ENCODE measurements at regions not wholly inside any gene's neighbourhood (a gene's known extent, or its start where the extent isn't known, plus 50 kb on each side); places are given as distances from the start of the nearest gene placed in this dataset.

- TF ChIP-seq CTCF (IDR thresholded peaks at IDR 0.05) = no peak
- no peak overlapping the region for H3K27ac ChIP-seq
- H3K27me3 ChIP-seq = no peaks in the 10 kb centered on the region
- H3K4me1 ChIP-seq = no peaks in the 10 kb centered on the region
- H3K4me3 ChIP-seq = no peak overlapping the region
- no peak overlapping the region for H3K9ac ChIP-seq (ENCODE audit: low read depth in 2 of 2, low read length in 2 of 2)
- intact Hi-C loops (cut with DNase I) = no loop called here
- no peaks in the 10 kb centered on the region for H3K36me3 ChIP-seq
- DNase-seq = no peak
- no peaks in the 10 kb centered on the region for H3K9me3 ChIP-seq
Measured at GRCh38 chr16:55136356-55137150, 187.4 kb upstream of the IRX6 start.

- no peaks in the 10 kb centered on the region for H3K36me3 ChIP-seq
- H3K4me3 ChIP-seq = no peak overlapping the region
- no peak overlapping the region for H3K9ac ChIP-seq (ENCODE audit: low read depth in 2 of 2, low read length in 2 of 2)
- no peak for DNase-seq
- no peaks in the 10 kb centered on the region for H3K27me3 ChIP-seq
- TF ChIP-seq CTCF (IDR thresholded peaks at IDR 0.05) = no peak
- H3K27ac ChIP-seq = no peak overlapping the region
- H3K4me1 ChIP-seq = no peaks in the 10 kb centered on the region
- no peaks in the 10 kb centered on the region for H3K9me3 ChIP-seq
- intact Hi-C loops (cut with DNase I) = no loop called here
Measured at GRCh38 chr16:55138298-55138697, 185.7 kb upstream of the IRX6 start.

GRCh38 chr16:55142405-55142804 is 181.6 kb upstream of the IRX6 start:
- Histone ChIP-seq H3K27me3 (no peaks in the 10 kb centered on the region), H3K36me3 (no peaks in the 10 kb centered on the region), H3K4me3 (no peak overlapping the region), H3K27ac (no peak overlapping the region), H3K9ac (ENCODE audit: low read depth in 2 of 2, low read length in 2 of 2) (no peak overlapping the region), H3K9me3 (no peaks in the 10 kb centered on the region), H3K4me1 (no peaks in the 10 kb centered on the region)
- no peak for TF ChIP-seq CTCF (IDR thresholded peaks at IDR 0.05)
- DNase-seq = no peak
- intact Hi-C loops (cut with DNase I) = no loop called here

- H3K27me3 ChIP-seq = no peaks in the 10 kb centered on the region
- no peaks in the 10 kb centered on the region for H3K9me3 ChIP-seq
- H3K4me3 ChIP-seq = no peak overlapping the region
- no peak overlapping the region for H3K27ac ChIP-seq
- DNase-seq = no peak
- H3K36me3 ChIP-seq = no peaks in the 10 kb centered on the region
- H3K4me1 ChIP-seq = no peaks in the 10 kb centered on the region
- no peak overlapping the region for H3K9ac ChIP-seq (ENCODE audit: low read depth in 2 of 2, low read length in 2 of 2)
- no peak for TF ChIP-seq CTCF (IDR thresholded peaks at IDR 0.05)
- intact Hi-C loops (cut with DNase I) = no loop called here
Measured at GRCh38 chr16:55144651-55145050, 179.4 kb upstream of the IRX6 start.

- no peak for DNase-seq
- no peaks in the 10 kb centered on the region for H3K9me3 ChIP-seq
- H3K4me3 ChIP-seq = no peak overlapping the region
- no peak overlapping the region for H3K9ac ChIP-seq (ENCODE audit: low read depth in 2 of 2, low read length in 2 of 2)
- H3K4me1 ChIP-seq = no peaks in the 10 kb centered on the region
- no peaks in the 10 kb centered on the region for H3K27me3 ChIP-seq
- TF ChIP-seq CTCF (IDR thresholded peaks at IDR 0.05) = no peak
- intact Hi-C loops (cut with DNase I) = no loop called here
- no peaks in the 10 kb centered on the region for H3K36me3 ChIP-seq
- H3K27ac ChIP-seq = no peak overlapping the region
Measured at GRCh38 chr16:55145771-55146603, 178.0 kb upstream of the IRX6 start.
